NCI-H526 treated with DMSO at 0.1 percent for 48 hours (cell line): ENCODE measurements at regions not wholly inside any gene's neighbourhood (a gene's known extent, or its start where the extent isn't known, plus 50 kb on each side); places are given as distances from the start of the nearest gene placed in this dataset.
A peak's percentile ranks its signal among the peaks of the same experiment; 100 is the strongest.

Experiments
- DNase-seq: peaks from one replicate; lab custom pipeline; 2025; lab: John Stamatoyannopoulos, UW

DNA sequence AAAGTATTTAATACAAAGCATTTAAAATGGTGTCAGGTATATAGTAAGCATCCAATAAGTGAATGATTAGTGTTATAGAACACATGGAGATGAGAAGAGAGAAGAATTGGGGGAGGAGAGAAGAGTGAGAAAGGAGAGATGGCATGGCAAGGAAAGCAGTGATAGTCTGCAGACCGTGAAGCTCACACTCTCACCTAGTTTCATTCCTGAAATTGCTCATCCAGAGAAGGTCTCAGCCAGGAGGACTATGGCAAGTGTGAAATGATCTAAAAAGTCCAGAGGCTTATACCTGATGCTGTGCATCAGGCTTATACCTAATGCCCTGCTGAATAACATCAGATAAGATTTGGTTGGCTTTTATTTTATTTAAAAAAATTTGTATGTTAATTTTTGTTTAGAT is 351.6 kb upstream of the KLF12 start:
- DNase-seq: no peak

DNA sequence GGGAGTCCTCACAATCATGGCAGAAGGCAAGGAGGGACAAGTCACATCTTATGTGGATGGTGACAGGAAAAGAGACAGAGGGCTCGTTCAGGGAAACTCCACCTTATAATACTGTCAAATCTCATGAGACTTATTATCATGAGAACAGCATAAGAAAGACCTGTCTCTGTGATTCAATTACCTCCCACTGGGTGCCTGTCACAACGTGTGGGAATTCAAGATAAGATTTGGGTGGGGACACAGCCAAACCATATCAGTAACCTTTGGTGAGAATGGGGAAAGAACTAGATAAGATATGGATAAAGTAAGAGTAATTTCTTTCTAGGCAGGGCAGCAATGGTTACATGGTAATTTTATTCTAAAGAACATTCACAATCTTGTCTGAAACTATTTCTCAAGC is 344.9 kb upstream of the KLF12 start:
- DNase-seq: no peak

DNA sequence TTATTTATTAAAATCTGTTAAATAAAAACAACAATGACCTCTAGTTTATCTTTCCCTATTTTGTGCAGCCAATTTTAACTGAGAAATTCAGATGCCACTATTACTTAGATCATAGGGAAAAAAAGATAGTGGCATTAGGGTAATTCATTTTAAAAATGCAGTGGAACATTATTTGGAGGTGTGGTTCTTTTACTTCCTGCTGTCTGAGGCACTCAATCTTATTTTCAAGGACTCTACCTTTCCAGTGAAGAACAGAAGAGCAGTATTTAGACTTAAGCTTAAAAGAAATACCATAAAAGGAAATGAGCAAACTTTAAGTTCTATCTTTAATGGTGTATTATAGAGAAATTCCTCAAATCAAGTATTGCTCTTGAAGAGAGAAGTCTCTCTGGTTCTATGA is 342.6 kb upstream of the KLF12 start:
- DNase-seq: no peak

DNA sequence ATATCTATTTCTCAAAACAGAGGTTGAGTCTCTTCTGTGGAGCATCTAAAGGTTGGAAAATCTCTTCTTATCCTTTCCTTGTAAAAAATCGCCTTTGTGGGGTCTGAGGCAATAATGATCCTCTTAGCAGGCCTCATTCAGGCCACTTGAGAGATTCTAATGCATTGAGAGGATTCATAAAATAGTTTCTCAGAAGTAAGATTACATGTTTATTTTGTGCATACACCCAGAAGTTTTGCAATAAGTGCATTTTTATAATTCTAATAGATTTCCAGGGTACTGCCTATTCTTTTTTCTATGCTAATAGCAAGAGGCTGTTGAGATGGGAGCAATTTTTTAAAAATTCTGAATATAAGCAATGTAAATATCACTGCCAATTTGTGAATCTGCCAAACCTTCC is 342.2 kb upstream of the KLF12 start:
- no peak for DNase-seq

DNA sequence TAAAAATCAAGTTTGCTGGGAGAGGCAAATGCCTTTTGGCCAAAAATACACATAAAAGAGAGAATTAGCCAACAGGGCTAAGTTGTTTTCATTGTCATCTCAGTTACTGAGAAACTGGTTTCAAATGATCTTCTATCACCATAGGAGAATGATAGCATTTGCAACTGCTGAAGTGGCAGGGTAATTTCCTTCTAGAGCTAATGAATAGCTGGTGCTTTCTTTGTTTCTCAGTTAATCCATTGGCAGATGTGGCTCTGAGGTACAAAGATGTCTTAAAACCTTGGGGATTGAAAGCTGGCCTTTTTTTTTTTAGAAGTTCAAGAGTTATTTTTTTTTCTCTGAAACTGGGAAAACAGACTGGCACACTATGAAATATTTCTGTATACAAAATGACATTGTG is 332.7 kb upstream of the KLF12 start:
- DNase-seq: no peak

DNA sequence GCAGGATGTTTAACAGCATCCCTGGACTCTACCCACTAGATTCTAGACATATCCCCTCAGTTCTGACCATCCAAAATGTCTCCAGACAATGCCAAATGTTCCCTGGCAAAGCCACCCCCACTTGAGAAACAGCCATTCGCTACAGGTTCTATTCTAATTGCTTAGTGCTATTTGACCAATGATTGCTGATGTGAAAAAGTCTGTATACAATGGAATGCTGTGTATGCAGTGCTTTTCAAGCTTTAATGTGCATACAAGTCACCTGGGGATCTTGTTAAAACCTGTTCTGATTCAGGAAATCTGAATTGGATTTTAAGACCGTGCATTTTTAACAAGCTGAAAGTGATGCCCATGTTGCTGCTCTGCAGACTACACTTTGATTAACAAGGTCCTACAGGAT is 331.8 kb upstream of the KLF12 start:
- no peak for DNase-seq

DNA sequence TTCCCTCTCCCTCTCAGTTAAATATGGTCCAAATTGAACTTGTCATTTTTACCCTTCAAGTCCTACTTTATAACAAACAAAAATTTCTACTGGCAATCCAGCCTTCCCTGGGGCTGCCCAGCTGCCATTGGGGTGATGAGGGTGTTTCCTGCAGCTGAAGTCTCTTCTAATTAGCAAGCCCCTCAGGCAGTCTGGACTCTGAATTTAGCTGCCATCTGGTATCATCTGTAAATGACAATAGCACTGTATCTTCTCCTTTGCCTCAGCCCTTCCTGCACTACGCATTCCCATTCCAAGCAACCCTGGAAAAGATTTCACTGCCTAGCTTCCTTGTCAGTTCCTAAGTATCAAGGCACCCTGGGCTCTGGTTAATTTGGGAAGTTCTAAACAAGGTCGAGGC is 331.1 kb upstream of the KLF12 start:
- DNase-seq: no peak

DNA sequence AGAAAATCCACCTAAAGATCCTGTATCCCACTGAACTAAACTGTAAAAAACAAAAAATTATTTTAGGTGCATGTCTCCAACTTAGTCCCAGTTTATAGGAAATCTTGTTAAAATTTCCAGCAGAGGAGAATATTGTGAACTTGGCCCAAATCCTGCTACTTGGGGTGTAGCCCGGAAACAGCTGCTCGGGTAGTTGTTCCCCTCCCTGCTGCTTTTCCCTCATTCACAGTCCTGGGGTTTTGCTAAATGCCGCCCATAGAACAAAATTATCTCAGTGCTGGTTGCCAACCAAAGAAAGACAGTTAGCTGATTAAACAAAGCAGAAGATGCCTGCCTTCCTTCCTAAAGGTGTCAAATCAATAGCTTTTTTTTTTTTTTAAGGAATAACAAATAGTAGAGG is 330.5 kb upstream of the KLF12 start:
- DNase-seq: no peak

DNA sequence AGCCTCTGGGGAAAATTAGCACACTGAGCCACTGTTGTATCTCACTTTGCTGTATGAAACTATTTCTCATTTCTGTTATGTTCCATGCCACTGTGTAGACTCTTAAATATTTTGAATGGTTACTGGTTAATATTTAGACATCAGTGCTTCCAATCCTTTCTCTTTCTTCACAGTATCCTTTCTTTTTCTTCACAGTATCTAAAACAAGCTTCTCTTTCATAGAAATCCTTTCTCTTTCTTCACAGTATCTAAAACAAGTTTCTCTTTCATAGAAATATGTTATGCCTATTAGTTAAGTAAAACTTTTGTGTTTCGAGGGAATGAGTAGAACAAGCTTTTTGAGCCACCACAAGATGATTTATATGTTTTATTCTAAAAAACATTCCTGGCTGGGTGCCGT is 326.8 kb upstream of the KLF12 start:
- DNase-seq: no peak

DNA sequence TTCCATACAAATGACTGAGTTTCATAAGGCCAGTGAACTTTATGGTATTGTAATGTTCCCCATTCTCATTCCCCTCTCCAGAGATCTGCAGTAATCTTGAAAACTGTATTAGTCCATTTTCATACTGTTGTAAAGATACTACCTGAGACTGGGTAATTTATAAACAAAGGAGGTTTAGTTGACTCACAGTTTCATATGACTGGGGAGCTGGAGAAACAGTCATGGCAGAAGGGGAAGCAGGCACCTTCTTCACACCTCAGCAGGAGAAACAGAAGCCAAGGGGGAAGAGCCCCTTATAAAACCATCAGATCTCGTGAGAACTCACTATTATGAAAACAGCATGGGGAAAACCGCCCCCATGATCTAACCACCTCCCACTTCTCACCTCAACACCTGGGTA is 318.7 kb upstream of the KLF12 start:
- DNase-seq: no peak

DNA sequence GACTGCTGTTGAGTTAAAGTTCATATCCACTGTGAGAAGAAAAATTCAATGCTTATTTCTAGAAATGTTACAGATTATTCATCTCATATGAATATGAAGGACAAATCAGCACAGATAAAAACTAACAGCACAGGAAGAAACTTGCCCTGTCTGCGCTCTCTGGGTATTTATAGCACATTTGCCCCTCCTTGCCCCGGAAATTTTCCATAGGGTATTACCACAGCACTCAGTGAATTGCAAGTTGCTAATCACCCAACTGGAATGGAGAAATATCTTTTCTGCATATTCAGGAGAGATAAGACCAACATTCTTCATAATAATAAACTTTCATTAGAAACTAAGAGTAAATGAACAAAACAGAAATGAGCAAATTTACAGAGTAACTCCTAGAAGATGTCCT is 318.0 kb upstream of the KLF12 start:
- DNase-seq: peak; percentile 60

DNA sequence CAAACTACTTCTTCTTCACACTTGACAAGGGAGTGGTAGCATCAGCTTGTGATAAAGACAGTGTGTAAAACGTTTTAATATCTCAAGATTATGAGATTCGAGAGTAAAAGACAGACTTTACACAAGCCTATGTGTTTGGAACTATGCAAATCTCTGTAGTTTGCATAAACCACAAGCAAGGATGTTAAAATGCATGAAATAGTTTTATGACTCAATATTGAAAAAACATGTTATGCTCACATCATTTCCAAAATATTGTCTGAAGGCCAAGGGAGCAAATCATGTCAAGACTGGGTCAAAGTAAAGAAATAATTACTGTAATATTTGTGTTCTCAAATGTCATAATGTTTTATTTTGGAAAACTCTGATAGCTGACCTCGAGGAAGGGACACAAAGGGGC is 316.8 kb upstream of the KLF12 start:
- peak; percentile 89 for DNase-seq

DNA sequence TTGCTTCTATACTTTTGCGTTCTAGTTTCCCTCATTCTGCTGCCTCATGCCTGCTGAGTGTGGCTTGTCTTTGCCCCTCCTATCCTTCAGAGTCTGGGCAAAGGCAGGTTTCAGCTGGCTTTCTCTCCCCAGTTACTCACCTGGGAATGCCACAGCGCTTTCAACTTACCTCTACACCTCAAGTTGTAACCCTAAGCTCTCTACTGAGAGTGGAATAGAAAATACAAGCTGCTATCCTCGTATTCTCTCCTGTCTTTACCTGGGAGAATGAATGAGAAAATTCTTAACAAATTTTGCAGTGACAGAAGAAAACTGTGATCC is 316.3 kb upstream of the KLF12 start:
- peak; percentile 75 for DNase-seq

DNA sequence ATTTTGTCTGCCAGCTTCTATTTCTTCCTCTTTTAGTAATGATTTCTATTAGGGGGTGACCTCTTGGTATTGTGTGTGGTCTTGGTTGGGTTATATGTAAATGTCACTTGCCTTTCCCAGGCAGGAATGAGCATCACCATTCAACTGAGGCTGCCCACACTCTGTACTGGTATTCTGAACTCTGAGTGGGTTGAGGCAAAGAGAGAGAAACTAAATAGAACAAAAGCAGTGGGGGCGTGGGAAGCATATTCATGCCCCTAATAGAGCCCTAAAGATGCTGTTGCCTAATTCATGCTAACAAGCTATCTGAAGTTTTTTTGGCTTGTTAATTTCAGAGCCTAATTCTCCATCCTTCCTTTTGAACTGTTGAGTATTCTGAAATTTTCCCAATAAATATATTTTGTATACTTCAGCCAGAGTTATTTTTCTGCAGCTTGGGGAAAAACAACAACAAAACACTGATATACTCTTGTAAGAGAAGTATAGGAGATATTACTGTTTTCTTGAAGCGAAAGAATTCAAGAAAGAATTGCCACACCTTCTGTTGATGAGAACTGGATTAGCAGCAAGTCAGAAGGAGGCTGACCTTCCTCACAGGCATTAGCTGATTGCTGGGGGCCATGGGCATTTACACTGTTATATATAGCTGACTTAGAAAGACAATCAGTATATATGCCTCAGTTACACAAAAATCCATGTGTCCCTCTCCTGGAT is 315.8 kb upstream of the KLF12 start:
- no peak for DNase-seq

DNA sequence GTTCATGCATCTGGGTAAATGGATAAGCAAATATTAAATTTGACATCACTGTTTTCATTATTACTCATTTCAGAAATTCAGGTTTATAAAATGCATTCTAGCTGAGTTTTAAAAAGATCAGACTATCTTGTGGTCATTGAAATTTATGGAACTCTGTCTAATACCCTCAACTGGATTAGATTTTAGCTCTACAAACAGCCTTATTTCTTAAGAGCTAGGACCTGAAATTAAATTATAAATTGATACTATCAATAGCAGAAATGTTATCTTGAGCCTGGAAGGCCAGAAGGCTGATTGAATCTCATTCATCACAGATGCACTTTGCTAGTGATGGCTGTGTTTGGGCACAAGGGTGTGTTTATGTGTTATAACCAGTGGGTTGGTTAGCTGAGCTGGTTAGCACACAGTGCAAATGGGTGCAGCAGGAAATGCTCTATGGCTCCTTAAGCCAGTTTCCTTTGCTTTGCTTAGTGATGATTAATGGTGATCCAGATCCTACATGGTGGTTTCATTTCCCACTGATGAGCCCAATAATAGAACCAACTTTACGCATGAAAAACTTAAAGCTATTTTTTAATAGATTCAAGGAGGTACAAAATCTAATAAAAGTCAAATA is 310.8 kb upstream of the KLF12 start:
- DNase-seq: no peak

DNA sequence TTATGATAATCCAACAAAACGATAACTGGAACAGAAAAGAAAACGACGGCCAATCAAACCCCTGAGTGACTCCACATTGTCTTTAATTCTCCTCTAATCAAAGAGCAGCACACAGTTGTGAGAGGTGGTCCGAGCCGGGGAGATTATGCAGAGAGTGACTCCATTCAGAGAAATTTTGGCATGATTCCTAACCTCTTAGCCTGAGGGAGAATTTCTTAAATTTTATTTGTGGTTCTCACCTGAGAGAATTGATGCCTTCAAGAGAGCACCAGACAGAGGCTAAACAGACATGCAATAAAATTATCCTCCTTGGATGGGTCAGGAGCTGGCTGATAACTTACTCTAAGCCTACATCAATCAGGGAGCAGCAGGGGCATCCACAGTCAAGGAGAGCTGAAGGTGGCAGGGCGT is 310.0 kb upstream of the KLF12 start:
- no peak for DNase-seq

DNA sequence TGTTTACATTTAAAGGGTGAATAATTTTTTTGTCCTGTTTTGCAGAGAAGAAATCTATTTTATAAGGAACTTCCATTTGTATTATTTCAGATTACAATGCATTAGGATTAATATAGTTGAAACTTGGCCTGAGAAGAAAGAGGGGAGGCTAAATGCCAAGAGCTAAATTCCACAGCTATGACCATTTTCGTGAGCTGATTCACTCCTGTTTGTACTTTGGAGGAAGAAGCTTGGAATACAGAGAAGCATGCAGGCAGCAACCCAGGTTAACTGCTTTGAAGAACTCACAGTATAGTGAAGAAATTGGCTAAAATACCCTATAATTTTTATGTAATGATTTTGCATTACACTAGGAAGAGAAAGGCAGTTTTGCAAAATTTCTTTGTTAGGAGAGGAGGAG is 309.4 kb upstream of the KLF12 start:
- no peak for DNase-seq

DNA sequence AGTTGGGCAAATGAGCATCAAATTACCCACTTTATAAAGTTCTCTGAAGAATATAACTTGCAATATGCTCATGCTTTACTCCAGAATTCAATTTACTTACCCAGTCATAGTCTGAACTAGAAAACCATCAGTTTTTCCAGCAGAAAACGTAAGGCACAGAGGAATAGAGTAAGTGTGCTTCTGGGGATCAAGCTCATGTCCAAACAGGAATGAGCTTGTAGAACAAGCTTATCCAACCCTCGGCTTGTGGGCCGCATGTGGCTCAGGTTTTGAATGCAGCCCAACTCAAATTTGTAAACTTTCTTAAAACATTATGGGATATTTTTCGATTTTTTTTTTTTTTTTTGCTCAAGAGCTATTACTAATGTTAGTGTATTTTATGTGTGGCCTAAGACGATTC is 308.5 kb upstream of the KLF12 start:
- DNase-seq: no peak

DNA sequence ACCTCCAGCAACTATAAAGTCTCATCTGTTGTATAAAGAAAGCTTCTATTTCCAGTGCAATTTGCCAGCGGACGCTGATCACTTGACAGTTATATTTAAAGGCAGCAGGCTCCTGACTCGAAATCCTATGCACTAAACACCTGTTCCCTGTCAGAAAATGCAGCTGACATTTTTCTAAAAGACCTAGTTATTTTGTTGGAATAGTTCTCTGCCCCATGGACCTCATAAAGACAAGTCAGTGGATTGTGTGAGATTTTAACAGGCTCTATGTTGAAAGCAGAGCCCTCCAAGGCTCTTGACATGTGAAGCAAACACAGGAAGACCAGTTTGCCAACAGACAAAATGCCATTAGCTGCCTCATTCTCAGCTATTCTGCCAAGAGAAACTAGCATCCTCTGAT is 304.7 kb upstream of the KLF12 start:
- no peak for DNase-seq

DNA sequence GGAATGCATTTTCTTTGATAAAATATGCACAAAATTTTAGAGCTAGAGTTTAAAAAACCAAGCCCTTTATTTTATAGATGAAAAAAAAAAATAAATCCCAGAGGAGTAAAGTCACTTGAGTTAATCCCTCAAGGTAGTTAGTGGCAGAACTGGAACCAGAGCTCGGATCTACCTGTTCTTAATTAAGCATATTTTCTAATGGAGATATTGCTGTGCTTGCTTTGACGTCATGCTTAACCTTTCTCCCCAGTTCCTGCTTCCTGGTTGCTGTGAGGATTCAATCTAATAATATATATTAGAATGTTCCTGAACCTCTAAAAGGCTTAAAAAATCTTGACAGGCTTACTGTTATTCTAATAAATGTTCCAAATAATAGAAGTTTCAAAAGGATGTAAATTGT is 300.6 kb upstream of the KLF12 start:
- DNase-seq: no peak

DNA sequence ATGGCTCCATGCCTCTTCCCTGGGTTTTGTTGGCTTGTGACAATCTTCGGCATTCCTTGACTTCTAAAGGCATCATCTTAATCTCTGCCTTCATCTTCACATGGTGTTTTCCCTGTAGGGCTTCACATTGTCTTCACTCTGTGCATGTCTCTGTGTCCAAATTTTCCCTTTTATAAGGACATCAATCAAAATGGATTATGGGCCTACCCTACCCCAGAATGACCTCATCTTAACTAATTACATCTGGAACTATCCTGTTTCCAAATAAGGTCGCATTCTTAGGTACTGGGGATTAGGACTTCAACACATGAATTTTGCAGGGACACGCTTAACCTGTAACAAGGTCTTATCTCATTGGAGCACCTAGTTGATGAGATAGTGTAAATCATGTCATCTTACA is 290.3 kb upstream of the KLF12 start:
- DNase-seq: no peak

DNA sequence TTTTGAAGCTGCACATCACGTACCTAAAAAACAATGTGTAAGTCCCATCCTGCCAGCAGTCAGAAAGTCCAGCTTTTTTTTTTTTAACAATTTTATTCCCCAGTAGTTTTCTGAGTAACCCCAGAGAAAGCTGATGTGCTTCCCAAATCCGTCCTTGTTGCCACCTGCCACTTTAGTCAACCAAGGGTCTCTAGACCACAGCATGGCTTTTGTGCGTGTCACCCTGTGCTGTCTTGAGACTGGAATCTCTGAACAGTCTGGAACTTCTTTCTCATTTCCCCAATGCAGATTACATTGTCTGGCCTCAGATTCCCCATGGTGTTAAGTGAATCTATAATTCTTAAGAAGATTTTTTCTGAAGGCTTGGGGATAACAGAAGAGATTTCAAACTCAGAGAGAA is 289.2 kb upstream of the KLF12 start:
- DNase-seq: no peak

DNA sequence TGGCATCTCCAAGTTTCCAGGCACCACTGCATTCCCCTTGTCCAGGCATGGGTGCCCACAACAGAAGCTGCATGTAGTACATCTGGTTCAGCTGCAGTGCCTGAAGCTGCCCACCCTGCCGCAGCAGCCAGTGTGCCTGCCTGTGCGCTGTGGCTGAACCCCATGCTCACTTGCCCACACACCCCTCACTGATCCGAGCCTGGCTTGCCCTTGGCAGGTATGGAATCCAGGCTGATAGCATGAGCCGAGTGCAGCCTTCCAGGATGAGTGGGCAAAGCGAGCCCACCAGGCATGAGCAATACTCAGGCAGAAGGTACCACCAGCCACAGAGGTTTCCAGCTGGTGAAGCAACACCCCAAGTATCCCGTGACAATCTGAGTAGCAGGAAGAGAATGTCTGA is 280.3 kb upstream of the KLF12 start:
- DNase-seq: no peak

DNA sequence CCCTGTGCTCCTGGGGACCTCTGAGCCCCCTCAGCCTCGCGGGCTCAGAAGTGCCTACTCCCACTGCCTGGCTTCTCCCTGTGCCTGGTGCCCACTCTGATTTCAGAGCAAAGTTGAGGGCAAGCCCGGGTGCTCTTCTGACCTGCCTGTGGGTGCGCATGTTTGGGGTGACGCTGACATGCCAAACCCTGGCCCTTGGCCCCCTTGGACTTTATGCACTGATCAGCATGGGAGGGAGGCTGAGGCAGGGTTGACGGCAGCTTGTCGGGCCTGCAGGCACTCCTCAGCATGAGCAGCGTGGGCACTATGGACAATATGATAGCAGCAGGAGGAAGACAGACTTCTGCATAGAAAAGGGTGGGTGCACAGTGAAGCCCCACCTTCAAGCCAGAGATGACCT is 279.3 kb upstream of the KLF12 start:
- no peak for DNase-seq

DNA sequence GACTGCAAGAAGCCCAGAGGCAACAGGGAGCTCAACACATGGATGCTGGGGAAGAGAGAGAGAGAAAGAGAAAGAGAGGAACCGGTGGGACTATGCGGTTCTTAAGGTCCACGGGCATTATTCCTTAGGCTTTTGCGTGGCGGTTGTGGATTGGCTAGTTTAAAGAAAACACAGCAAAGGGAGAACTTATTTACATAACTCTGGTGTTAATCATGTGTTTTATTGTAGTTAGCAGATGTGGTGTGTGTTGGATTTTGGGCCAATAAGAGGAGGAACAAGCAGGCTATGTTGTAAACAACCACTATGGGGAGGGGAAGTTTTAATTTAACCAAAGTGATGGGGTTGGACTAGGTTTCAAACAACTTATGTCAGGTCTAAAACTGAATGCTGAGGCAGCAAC is 275.3 kb upstream of the KLF12 start:
- DNase-seq: no peak
